Fibroblast of skin of left biceps (primary cell): ENCODE measurements at regions not wholly inside any gene's neighbourhood (a gene's known extent, or its start where the extent isn't known, plus 50 kb on each side); places are given as distances from the start of the nearest gene placed in this dataset.

ENCODE experiments used
- DNase-seq, 2 experiments: peaks; one replicate each; pipeline ENCODE4 v3.0.0-alpha.2; 2013; ENCODE audit warnings: low read depth in 2 of 2

GRCh38 chrX:42725196-42725595, 52.8 kb downstream of the PPP1R2C start:
- DNase-seq = no peak

- no peak for DNase-seq
These were observed 57.8 kb downstream of the PPP1R2C start for GRCh38 chrX:42720209-42720608.

- DNase-seq = no peak
These were observed 62.2 kb downstream of the PPP1R2C start for GRCh38 chrX:42715701-42716262.

- DNase-seq = no peak
These were observed 62.8 kb downstream of the PPP1R2C start for GRCh38 chrX:42714981-42715700.

- DNase-seq = no peak
These were observed 67.5 kb downstream of the PPP1R2C start for GRCh38 chrX:42710452-42710851.

- no peak for DNase-seq
These were observed 69.7 kb downstream of the PPP1R2C start for GRCh38 chrX:42708222-42708621.

- no peak for DNase-seq
These were observed 70.2 kb downstream of the PPP1R2C start for GRCh38 chrX:42707742-42708141.

- DNase-seq = peak; percentile 11 to 17
These were observed 73.5 kb downstream of the PPP1R2C start for GRCh38 chrX:42704454-42704853.

- DNase-seq = no peak
These were observed 80.4 kb downstream of the PPP1R2C start for GRCh38 chrX:42697544-42697943.

- no peak for DNase-seq
These were observed 81.3 kb downstream of the PPP1R2C start for GRCh38 chrX:42696536-42697124.

- DNase-seq = no peak
These were observed 82.1 kb downstream of the PPP1R2C start for GRCh38 chrX:42695800-42696358.

- no peak for DNase-seq
These were observed 83.6 kb downstream of the PPP1R2C start for GRCh38 chrX:42694260-42694815.

GRCh38 chrX:42691196-42691595, 86.8 kb downstream of the PPP1R2C start:
- no peak for DNase-seq

- DNase-seq = no peak
These were observed 91.3 kb downstream of the PPP1R2C start for GRCh38 chrX:42686706-42687105.

GRCh38 chrX:42686296-42686695, 91.7 kb downstream of the PPP1R2C start:
- no peak for DNase-seq

GRCh38 chrX:42684065-42684464, 93.9 kb downstream of the PPP1R2C start:
- DNase-seq = no peak

GRCh38 chrX:42680666-42681065, 97.3 kb downstream of the PPP1R2C start:
- DNase-seq = no peak

- DNase-seq = no peak
These were observed 99.8 kb downstream of the PPP1R2C start for GRCh38 chrX:42678133-42678532.

- no peak for DNase-seq
These were observed 104.6 kb downstream of the PPP1R2C start for GRCh38 chrX:42673301-42673810.

- no peak for DNase-seq
These were observed 113.3 kb downstream of the PPP1R2C start for GRCh38 chrX:42664680-42665079.

GRCh38 chrX:42628471-42628870, 149.5 kb downstream of the PPP1R2C start:
- DNase-seq = no peak

- DNase-seq = no peak
These were observed 150.1 kb downstream of the PPP1R2C start for GRCh38 chrX:42627891-42628290.
